NCI-H524 (cell line): ENCODE measurements at regions not wholly inside any gene's neighbourhood (a gene's known extent, or its start where the extent isn't known, plus 50 kb on each side); places are given as distances from the start of the nearest gene placed in this dataset.
"Not testable (repeated sequence)": the region's sequence is repeated elsewhere in the genome, so short reads cannot be mapped to it uniquely, and the experiment has no call there.

Experiments
- DNase-seq, 2 experiments: peaks; one replicate each; lab custom pipeline; 2025; lab: John Stamatoyannopoulos, UW

GRCh38 chr4:170591076-170591475, 501.3 kb upstream of the AADAT start:
- DNase-seq = no peak

- peak; percentile 11 to 55 for DNase-seq
Measured at GRCh38 chr4:170589597-170590191, 499.9 kb upstream of the AADAT start.

- DNase-seq = no peak
Measured at GRCh38 chr4:170581969-170582368, 492.2 kb upstream of the AADAT start.

GRCh38 chr4:170581322-170581721, 491.6 kb upstream of the AADAT start:
- no peak for DNase-seq

- DNase-seq = no peak
Measured at GRCh38 chr4:170580651-170581050, 490.9 kb upstream of the AADAT start.

- no peak for DNase-seq
Measured at GRCh38 chr4:170538821-170539473, 449.2 kb upstream of the AADAT start.

- DNase-seq = no peak
Measured at GRCh38 chr4:170529748-170530722, 440.3 kb upstream of the AADAT start.

- no peak for DNase-seq
Measured at GRCh38 chr4:170526471-170526870, 436.7 kb upstream of the AADAT start.

GRCh38 chr4:170522427-170522970, 432.7 kb upstream of the AADAT start:
- no peak for DNase-seq

- DNase-seq = no peak
Measured at GRCh38 chr4:170497689-170498088, 407.9 kb upstream of the AADAT start.

GRCh38 chr4:170497112-170497511, 407.4 kb upstream of the AADAT start:
- DNase-seq = peak in 1 of 2 experiments; percentile 1

GRCh38 chr4:170491981-170492380, 402.2 kb upstream of the AADAT start:
- no peak for DNase-seq

- DNase-seq = no peak
Measured at GRCh38 chr4:170476351-170476750, 386.6 kb upstream of the AADAT start.

GRCh38 chr4:170465429-170465828, 375.7 kb upstream of the AADAT start:
- no peak for DNase-seq

GRCh38 chr4:170464614-170465197, 374.9 kb upstream of the AADAT start:
- no peak for DNase-seq

GRCh38 chr4:170446782-170447181, 357.0 kb upstream of the AADAT start:
- no peak for DNase-seq

- not testable (repeated sequence) for DNase-seq
Measured at GRCh38 chr4:170441146-170441545, 351.4 kb upstream of the AADAT start.

- no peak for DNase-seq
Measured at GRCh38 chr4:170428929-170429328, 339.2 kb upstream of the AADAT start.

- no peak for DNase-seq
Measured at GRCh38 chr4:170425521-170426143, 335.9 kb upstream of the AADAT start.

- no peak for DNase-seq
Measured at GRCh38 chr4:170425040-170425439, 335.3 kb upstream of the AADAT start.

GRCh38 chr4:170423137-170423536, 333.4 kb upstream of the AADAT start:
- DNase-seq = no peak

- peak; percentile 0 to 1 for DNase-seq
Measured at GRCh38 chr4:170420255-170420693, 330.5 kb upstream of the AADAT start.
